ENCODE measurements at regions not wholly inside any gene's neighbourhood (a gene's known extent, or its start where the extent isn't known, plus 50 kb on each side); places are given as distances from the start of the nearest gene placed in this dataset.

DNA sequence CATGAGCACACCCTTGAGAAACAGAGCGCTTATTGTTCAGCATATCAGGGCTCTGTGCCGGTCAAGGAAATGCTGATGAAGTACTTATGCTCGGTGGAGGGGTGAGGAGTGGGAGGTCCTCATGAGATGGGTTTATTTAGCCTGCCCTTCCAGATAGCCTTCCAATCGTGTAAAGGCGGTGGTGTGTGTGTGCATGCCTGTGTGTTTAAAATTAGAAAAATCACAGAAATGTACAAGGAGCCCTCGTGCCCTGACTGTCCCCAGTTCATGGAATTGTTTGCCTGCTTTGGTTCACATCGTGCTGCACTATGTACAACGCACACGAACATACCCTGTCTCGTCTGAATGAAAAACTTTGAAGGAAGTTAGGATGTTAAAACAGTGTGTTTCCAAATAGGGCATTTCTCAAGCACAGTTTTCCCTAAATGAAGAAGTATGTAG lies 158.6 kb downstream of the AQP4 start:
- TF ChIP-seq GATA2 (IDR thresholded peaks at IDR 0.05; ENCODE audit: low read depth, low read length) (no peak), GATA3 (IDR thresholded peaks at IDR 0.05; ENCODE audit: low read depth, low read length) (no peak)

Data from SH-SY5Y (cell line).